HG03520 (cell line): ENCODE measurements at regions not wholly inside any gene's neighbourhood (a gene's known extent, or its start where the extent isn't known, plus 50 kb on each side); places are given as distances from the start of the nearest gene placed in this dataset.
A peak's percentile ranks its signal among the peaks of the same experiment; 100 is the strongest.
"Not testable (repeated sequence)": the region's sequence is repeated elsewhere in the genome, so short reads cannot be mapped to it uniquely, and the experiment has no call there.

Experiments
- ATAC-seq: cut with Tn5 transposase; IDR thresholded peaks from one replicate; pipeline ENCODE4 v1.9.1; 2021; ENCODE audit warnings: mild to moderate bottlenecking, moderate library complexity; ENCODE audit not compliant: unreplicated experiment

DNA sequence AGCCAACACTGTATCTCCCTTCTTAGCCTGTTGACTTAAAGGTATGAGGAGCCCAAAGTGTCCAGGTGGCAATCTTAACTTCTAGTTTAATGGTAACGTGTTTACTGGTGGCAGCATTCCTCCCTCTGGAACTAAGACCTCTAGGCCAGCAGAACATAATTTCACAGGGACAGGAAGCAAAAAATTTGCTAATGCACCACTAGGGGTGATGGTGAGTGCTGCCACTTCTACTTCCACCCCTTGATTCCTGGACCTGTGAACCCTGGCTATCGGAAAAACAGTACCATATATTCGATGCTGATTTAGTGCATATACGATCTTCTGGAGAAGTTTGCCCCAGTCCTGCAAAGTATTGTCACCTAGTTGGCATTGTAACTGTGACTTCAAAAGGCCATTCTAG, 743.2 kb upstream of the RGMB start:
- not testable (repeated sequence) for ATAC-seq

DNA sequence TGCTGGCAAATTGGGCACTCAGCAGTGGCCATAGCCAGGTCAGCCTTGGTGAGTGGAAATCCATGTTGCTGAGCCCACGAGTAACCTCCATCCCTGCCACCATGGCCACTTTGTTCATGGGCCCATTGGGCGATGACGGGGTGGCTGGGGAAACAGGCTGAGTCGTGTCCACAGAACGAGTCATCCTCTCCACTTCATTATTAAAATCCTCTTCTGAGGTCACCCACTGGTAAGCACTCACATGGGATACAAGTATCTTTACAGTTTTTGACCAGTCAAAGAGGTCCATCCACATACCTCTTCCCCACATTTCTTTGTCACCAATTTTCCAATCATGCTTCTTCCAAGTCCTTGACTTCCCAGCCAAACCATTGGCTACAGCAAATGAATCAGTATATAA, 742.4 kb upstream of the RGMB start:
- ATAC-seq: not testable (repeated sequence)

DNA sequence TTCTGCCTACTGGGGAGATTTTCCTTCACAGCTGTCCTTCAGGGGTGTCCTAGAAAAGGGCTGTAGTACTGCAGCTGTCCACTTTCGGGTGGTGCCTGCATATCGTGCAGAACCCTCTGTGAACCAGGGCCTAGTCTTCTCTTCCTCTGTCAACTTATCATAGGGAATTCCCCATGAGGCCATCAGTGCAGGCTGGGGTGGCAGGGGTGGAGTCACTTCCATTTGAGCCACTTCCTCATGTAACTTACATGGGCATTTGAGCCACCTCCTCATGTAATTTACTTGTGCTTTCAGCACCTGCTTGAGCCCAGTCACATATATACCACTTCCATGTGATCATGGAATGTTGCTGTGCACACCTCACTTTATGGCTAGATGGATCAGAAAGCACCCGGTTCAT, 742.0 kb upstream of the RGMB start:
- no peak for ATAC-seq

DNA sequence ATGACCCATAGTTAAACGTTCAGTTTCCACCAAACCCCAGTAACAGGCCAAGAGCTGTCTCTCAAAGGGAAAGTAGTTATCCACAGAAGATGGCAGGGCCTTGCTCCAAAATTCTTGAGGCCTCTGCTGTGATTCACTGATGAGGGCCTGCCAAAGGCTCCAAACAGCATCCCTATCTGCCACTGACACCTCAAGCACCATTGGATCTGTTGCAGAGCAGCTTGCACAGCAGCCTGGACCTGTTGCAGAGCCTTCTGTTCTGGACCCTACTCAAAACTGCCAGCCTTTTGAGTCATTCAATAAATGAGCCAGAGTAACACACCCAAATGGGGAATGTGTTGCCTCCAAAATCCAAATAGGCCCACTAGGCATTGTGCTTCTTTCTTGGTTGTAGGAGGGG, 741.5 kb upstream of the RGMB start:
- no peak for ATAC-seq

DNA sequence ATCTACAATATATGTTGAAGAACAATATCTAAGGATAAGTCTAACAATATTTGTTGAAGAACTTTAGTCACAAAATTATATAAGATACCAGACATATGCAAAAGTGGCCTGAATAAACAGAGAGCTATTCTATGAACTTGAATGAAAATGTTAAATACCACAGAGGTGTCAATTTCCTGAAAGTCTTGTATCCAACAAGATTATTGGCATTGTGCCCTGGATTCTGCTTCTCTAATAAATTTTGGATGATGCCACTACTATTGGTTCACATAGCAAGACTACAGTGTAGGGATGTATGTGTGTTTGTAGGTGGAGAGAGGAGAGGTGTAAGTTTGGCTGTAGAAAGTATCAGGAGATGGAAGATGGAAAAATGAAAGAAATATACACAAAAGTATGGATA, 731.8 kb upstream of the RGMB start:
- ATAC-seq: no peak

DNA sequence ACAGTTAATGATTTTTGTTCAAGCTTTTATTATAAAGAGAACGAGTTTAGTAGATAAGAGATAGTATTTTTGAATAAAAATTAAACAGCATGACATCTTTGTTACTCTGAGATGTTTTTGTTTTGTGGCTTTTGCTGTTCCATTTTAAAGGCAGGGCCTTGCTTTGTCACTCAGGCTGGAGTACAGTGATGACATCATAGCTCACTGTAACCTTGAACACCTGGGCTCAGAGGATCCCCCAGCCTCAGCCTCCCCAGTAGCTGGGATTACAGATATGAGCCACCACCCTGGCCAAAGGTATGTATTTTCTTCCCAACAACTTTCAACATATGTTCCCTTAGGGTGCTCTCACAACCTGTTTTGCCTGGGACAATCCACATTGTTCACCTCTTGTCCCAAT, 730.9 kb upstream of the RGMB start:
- no peak for ATAC-seq

DNA sequence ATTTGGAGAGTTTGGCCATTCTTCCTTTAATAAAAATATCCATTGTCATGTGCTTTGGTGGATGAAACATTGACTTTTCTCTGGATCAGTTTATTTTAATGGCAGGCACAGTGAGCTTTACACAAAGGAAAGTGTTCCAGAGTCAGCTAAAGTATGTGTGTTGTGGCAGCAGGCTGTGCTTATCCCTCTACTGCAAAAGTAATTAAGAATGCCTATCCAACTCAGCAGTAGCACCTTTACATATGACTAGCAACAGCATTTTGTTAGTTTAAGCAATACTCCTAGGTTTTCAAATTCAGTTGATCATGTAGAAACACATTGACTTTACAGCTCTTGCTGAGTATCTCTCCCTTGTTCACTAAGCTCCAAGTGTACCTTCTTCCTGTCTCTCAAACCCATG, 730.5 kb upstream of the RGMB start:
- no peak for ATAC-seq

DNA sequence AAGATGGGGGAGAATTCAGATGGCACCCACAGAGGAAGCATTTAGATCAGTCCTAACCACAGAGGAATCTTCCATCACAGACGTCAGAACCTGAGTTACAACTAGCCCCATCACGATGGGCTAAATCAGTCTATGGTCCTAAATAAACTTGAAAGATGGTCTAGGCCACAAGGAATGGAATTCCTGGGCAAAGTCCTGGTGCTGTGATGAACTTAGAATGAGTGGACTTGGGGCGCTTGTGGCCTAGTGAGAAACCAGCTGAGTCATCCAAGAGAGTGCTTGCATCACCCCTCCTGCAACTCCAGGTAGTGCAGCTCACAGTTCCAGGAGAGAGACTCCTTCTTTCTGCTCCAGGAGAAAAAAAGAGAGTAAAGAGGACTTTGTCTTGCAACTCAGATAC, 722.9 kb upstream of the RGMB start:
- ATAC-seq: no peak

DNA sequence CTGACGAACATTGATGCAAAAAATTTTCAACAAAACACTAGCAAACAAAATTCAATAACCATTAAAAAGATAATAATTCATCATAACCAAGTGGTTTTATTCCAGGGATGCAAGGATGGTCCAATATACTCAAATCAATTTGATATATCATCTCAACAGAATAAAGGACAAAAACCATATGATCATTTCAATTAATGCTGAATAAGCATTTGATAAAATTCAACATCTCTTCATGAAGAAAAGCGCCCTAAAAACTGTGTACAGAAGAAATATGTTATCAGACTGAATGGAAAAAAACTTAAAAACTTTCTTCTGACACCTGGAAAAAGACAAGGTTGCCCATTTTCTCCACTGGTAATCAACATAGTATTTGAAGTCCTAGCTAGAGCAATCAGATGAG, 720.3 kb upstream of the RGMB start:
- ATAC-seq: no peak

DNA sequence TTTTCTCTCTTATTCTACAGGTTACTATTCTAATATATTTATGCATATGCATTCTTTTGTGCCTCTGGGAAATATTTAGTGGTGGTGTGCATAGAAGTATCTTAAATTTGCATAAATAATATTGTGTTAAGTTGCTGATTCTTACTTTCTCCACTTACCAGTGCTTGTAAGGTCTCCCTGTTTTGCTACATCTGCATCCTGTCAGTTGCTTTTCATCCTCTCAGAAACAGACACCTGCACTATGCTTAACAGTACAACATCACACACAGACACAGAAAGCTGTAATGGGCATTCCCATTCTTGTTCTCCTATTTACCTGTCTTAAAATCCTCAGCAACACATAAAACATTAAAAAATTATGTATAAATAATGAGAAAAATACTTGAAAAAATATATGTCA, 713.3 kb upstream of the RGMB start:
- no peak for ATAC-seq

DNA sequence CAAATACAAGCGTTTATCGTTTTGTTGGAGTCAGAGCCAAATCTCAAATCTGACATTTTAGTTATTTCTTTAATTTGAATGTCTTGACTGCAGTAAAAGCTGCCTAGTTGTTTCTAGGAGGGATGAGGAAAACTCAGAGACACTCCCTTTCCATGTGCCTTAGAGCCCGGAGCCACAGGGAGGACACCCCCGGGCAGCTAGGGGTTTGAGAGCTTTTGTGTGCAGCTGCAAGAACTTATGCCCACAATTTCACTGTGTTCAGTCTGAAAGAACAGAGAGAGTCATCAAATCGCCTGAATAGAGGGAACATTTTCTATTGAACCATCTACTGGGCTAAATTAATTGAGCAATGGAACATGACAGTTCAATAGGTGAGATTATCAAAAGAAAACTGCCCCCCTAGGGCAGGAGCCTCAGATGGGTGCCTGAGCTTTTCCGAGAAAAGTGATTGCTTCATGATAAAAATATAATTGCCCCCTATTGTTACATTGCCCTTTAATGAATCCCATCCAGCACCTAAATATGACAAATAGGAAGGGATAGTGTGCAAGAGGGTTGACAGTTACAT, 709.3 kb upstream of the RGMB start:
- ATAC-seq: no peak

DNA sequence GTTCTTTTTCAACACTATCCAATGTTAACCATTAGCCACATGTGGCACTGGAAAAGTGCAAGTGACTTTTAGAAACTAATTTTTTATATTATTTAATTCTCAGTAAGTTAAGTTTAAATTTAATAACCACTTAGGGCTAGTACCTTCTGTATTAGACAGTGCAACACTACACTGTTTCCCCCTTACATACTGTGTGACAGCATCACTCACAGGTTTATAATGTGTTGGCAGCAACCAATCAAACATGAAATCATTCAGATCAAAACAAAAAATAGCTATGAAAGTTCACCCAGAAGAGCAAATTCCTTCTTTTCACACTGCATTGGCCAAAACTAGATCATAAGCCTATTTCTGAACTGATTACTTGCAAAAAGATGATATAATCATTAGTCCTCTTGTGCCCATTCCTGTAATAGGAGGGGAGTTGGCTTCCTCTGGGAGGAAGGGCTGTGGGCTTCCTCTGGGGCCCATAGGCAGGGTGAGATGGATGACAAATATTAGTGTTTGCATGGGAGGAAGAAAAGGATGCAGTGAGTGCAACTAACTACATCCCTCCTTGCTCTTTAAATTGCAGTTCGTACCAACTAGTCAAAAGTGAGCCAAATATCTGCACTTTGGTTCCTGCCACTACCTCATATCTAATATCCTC, 708.1 kb upstream of the RGMB start:
- no peak for ATAC-seq

DNA sequence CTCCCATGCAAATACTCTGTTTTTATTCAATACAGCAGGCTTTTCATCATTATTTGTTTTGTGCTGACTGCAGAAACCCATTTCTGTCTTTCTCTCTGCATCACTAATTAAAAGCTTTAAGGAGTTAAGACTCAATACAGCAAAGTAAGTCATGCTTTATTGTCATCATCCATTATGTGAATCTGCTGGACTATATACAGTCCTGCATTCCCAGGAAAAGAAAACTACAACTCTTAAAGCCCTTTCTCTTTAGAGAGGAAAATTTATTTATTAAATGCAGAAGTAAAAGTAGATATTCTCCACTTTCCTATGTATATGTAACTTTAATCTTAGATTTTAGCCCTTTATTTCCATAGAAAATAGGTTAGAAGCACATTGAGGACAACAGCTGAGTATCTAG, 706.6 kb upstream of the RGMB start:
- no peak for ATAC-seq

DNA sequence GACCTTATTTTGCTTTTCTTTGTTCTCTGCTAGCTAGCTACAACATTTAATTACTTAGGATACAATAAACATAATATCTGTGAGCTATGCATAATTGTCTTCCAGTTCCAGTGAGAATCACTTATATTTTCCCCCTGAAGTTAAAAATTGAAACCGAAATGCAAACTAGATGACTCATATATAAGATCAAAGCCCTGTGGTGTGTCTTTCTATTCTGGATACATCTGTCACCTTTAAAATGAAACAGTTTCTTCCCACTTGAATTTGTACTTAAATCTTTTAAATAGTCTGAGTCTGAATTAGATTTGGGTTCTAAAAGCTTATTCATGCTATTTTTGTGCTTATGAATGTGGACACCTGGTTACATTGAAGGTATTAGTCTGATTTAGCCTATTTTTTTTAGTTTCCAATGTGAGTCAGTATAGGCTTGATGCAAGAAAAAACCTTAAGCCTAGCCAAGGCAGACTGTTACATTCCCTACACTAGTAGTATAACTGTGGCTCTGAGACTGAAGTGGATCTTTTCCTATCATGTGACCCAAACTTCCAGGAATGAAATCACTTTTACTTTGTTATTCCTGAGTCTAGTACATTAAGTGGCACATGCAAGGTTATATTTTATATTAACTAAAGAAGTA, 703.5 kb upstream of the RGMB start:
- ATAC-seq: peak; percentile 71

DNA sequence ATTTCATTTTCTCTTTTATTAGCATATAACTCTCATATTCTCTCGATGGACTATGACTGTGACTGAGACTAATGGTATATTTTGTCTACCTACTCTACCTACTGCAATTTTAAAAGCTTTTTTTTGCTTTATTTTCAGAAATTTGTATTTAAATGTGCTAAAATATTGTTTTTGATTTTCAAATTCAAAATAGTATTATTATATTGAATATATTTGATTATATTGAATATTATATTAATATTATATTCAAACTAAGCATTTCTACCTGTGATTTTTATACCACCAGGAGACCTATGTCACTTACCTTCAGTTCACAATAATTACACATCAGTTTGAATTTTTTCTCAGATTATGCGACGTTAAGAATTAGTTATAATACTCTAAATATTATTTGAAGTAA, 700.5 kb upstream of the RGMB start:
- no peak for ATAC-seq

DNA sequence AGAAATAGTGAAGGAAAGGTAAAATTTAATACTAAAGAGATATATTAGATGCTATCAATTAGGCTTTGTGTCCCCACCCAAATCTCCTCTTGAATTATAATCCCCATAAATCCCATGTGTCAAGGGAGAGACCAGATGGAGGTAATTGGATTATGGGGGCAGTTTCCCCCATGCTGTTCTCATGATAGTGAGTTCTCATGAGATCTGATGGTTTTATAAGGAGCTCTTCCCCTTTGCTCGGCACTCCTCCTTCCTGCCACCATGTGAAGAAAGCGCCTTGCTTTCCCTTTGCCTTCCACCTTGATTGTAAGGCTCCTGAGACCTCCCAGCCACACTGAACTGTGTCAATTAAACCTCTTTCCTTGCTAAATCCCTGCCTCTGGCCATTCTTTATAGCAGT, 697.0 kb upstream of the RGMB start:
- no peak for ATAC-seq

DNA sequence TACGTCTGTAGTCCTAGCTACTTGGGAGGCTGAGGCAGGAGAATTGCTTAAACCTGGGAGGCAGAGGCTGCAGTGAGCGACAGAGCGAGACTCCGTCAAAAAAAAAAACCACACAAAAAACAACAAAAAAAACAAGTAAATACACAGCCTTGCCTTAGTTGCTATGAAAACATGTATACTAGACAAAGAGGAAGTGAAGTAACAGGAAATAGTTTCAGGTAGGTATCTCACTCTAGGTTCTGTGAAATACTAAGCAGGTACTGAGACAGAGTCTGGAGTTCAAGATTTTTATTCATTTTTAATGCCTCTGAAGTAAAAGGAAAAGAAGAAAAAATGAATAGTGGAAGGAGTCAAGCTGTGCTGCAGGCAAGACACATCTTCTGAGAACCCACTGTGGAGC, 687.9 kb upstream of the RGMB start:
- ATAC-seq: peak; percentile 87

DNA sequence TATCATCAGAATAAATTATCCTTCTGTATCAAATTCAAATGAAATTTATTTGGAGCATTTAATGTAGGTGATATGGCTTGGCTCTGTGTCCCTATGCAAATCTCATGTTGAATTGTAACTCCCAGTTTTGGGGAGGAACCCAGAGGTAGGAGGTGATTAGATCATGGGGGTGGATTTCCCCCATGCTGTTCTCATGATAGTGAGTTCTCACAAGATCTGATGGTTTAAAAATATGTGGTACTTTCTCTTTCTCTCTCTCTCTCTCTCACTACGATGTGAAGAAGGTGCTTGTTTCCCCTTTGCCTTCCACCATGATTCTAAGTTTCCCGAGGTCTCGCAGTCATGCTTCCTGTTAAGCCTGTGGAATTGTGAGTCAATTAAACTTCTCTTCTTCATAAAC, 678.4 kb upstream of the RGMB start:
- no peak for ATAC-seq

DNA sequence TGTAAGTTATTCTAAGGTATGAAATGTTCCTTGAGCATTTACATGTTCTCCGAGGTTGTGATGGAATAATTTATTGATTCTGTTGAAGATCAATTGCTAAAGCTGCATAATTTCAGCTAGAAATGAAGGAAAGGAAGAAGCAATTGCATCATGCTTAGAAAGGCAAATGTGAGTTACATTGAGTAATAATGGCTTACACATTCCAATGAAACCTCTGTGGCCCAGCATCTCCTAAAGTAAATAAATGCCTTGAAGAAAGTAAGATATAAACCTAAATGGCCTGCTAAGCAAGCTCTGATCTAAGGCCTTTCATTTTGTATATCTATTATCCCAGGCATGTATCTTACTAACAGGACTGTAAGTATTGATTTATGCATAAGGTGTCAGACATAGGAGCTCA, 677.3 kb upstream of the RGMB start:
- no peak for ATAC-seq

DNA sequence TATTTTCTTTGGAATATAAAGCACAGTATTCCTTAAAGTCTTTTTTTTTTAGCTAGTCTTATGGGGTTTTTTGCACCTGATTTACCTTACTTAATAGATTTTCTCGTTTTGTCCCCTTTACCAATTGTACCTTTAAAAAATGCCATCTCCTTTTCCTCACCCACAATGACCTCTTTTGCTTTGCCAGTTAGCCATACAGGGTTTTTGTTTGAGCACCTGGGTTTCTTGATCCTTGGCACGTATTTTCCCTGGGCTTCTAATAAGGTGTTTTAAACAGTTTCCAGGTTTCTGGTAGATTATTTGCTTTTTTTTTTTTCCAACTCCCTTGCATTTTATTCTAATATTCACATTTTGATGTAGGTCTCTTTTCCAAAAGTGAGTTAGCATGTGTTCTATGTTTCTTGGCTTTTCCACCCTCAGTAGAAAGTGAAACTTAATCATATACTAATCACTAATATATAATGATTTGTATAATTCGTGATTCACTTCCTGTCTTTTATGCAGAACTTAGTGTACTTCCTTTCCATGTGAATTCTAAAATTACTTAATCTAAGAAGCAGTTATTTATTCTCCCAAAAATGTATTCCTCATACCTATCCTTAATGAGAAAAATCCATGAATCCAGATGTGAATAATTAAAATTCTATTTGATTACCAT, 673.9 kb upstream of the RGMB start:
- ATAC-seq: no peak

DNA sequence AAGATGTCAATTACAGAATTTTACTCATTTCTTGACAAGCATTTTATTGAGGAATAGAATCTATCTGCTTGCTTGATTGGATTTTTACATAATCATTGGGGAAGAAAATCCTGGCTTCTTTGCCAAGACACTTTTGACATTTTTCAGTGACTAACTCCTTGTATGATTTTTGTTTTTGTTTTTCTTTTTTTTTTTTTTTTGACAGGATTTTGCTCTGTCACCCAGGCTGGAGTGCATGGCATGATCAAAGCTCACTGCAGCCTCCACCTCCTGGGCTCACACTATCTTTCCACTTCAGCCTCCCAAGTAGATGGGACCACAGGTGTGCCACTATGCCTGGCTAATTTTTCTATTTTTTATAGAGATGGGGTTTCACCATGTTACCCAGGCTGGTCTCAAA, 672.3 kb upstream of the RGMB start:
- no peak for ATAC-seq

DNA sequence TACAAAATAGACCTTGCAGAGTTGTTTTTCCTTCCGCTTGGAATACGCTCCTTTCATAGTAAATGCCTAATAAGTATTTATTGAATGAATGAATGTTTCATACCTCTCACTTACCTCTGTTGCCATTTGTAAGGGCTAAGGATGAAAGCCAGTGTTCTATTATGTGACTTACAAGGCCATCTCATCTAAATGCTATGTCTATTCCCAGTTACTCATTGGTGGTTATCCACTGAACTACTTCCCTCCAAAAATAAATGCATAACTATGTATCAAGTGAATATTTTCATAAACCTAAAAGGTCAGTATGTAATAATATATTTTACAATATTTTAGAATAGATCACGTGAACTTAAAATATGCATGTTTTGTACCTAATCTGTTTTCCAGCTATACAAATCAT, 670.5 kb upstream of the RGMB start:
- no peak for ATAC-seq
